ENCODE measurements at regions not wholly inside any gene's neighbourhood (a gene's known extent, or its start where the extent isn't known, plus 50 kb on each side); places are given as distances from the start of the nearest gene placed in this dataset.

DNA sequence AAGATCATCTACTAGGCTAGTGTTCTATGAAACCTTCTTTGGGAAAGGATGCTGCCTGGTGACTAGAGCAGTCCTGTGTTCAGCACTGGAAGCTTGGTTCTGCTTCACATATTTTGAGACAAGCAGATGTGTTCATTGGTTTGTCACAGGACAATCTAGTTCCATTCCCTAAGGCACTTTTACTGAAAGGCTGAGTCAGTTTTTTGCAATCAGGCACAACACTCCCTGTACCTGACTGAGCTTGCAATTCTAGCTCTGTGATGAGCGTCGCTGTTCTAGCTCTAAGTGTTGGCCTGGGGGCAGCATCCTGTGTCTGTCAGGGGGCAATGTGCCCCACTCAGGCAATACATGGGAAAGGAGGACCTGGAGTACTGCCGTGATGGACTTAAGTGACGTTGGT lies 144.4 kb downstream of the CAND1 start:
- H3K4me3 Mint-ChIP-seq = no peak overlapping the region
- peaks cover 0 to 7% of the 10 kb centered on the region in 2 donors for H3K27me3 Mint-ChIP-seq
- H3K27ac Mint-ChIP-seq = no peak overlapping the region
- no peak for ATAC-seq (replicated peaks)
- H3K36me3 Mint-ChIP-seq = no peaks in the 10 kb centered on the region
- peaks cover 4% of the 10 kb centered on the region in 2 donors for H3K9me3 Mint-ChIP-seq
- DNase-seq = no peak
- H3K4me1 Mint-ChIP-seq = no peaks in the 10 kb centered on the region

DNA sequence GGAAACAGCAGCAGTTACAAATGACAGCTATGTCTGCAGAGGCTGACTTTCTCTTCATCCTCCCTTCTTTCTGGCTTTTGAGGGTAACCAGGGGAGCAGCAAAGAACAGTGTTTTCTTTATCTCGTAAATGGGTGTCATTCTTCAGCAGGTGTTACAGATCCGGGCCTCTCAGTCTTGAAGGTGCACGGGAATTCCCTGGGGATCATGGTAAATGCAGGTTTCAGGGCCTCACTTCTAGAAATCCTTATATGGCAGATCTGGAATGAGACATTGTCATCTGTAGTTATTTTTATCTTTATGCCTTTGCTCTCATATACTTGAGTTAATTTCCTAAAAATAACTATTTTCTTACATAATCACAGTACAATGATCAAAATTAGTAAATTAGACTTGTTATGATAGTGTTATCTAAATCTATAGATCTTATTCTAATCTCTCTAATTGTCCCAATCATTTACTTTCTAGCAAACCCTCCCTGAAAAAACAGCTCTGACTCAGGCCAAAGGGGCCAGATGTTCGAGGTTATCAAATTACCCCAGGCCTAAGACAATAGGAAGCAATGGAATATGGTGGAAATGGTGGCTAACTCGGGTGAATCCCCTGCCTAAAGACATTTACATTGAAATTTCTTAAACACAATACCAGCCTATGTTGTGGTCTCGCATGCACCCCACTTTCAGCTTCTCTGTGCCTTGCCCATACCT lies 145.0 kb downstream of the CAND1 start:
- Mint-ChIP-seq H3K36me3 (no peaks in the 10 kb centered on the region), H3K9me3 (peaks cover 4% of the 10 kb centered on the region in 2 donors), H3K27ac (no peak overlapping the region), H3K4me1 (no peaks in the 10 kb centered on the region), H3K27me3 (peaks cover 0 to 4% of the 10 kb centered on the region in 2 donors), H3K4me3 (no peak overlapping the region)
- ATAC-seq (replicated peaks) (no peak), DNase-seq (no peak)

DNA sequence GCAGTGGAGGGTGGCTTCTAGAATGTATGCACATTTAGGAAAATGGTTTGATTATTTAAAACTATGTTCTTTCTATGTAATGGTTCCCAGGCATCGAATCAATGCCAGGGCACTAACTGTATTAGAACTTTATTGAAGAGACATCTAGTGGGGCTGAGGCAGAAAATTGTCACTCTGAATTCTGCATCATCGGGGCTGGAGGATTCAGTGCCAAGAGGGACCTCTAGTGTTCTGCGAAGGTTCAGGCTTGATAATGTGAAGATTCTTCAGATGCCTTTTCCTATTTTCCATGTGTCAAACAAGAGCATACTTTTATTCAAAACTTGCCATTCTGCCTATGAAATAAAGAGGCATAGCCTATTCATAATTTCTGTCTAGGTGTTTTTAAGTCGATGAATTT lies 146.3 kb downstream of the CAND1 start:
- Mint-ChIP-seq H3K9me3 (peaks cover 4% of the 10 kb centered on the region in 2 donors), H3K27ac (no peak overlapping the region), H3K4me3 (no peak overlapping the region), H3K27me3 (peaks cover 0 to 4% of the 10 kb centered on the region in 2 donors), H3K36me3 (no peaks in the 10 kb centered on the region), H3K4me1 (no peaks in the 10 kb centered on the region)
- ATAC-seq (replicated peaks) (no peak), DNase-seq (no peak)

DNA sequence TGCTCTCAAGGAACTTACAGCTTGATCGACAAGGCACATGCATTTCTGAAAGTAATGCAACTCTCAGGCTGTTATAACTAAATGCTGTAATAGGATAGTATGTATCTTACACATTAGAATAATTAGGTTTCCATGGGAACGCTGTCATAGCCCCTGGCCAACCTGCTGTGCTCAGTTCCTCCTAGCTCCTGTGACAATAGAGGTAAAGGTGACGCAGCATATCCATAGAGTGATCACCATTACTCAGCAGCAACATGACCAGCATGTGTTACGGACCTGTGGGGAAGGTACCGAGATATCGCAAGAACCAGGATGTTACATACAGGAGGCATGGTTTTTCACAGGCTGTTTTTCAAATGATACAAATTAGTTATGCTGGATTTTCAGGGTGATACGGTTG lies 150.7 kb downstream of the CAND1 start:
- Mint-ChIP-seq H3K36me3 (no peaks in the 10 kb centered on the region), H3K27me3 (peaks cover 4 to 6% of the 10 kb centered on the region in 2 donors), H3K27ac (peak overlapping the region; percentile 6), H3K9me3 (peaks cover 0 to 3% of the 10 kb centered on the region in 2 donors), H3K4me3 (no peak overlapping the region), H3K4me1 (no peaks in the 10 kb centered on the region)
- ATAC-seq (replicated peaks) (no peak), DNase-seq (no peak)

DNA sequence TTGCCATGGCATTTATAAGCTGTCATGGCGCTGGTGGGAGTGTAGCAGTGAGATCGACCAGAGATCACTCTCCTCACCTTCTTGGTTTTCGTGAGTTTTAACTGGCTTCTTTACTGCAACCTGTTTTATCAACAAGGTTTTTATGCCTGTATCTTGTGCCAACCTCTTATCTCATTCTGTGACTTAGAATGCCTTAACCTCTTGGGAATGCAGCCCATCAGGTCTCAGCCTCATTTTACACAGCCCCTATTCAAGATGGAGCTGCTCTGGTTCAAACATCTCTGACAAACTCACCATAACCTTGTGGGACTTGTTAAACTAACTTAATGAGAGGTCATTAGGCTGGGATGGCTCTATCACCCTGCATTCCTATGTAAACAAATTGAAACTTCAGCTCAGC lies 151.3 kb downstream of the CAND1 start:
- H3K27ac Mint-ChIP-seq = no peak overlapping the region
- DNase-seq = no peak

DNA sequence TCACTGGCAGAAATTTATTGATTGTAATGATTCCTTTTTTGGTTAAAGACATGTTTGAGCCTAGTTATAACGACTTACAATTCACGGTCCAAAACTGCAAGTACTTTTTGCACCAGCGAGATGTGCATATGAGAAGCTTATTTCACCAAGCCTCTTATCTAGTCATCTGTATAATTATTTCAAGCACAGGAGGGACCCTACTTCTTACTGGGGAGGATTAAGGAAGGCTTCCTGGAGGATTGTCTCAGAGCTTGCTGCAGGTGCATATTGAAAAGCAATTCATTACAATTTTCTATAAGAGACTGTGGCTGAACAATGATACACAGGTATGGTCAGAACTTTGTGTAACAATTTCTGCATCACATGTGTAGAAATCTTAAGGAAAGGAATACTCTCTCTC lies 152.9 kb downstream of the CAND1 start:
- ATAC-seq (replicated peaks) (no peak), DNase-seq (no peak)
- H3K27me3 Mint-ChIP-seq = peaks cover 4 to 11% of the 10 kb centered on the region in 2 donors
- H3K36me3 Mint-ChIP-seq = no peaks in the 10 kb centered on the region
- H3K4me3 Mint-ChIP-seq = no peak overlapping the region
- H3K4me1 Mint-ChIP-seq = no peaks in the 10 kb centered on the region
- no peak overlapping the region for H3K27ac Mint-ChIP-seq
- H3K9me3 Mint-ChIP-seq = peaks cover 0 to 3% of the 10 kb centered on the region in 2 donors

More for the DNA sequence above, 151.3 kb downstream of the CAND1 start:
- Mint-ChIP-seq H3K36me3 (no peaks in the 10 kb centered on the region), H3K4me3 (no peak overlapping the region), H3K9me3 (peaks cover 0 to 3% of the 10 kb centered on the region in 2 donors), H3K27me3 (peaks cover 4 to 6% of the 10 kb centered on the region in 2 donors), H3K4me1 (no peaks in the 10 kb centered on the region)
- ATAC-seq (replicated peaks) = no peak

DNA sequence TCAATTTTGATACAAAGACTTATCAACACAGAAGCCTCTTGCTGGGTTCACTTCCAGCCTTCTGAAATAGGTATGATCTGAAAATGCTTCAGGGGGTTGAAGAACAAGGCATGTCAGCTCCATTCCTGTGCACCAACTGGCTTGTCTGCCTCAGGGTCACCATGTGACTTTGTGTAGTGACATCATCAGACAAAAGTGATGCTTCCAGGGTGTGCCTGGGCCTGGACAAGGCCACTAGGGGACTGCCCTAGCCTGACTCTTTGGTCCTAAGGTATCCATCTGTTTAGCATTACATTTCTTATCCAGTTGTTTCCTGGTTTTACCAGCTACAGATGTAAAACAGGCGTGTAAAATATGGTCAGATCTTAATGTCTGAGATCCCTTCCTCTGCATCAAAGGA lies 155.6 kb downstream of the CAND1 start:
- Mint-ChIP-seq H3K4me3 (no peak overlapping the region), H3K36me3 (no peaks in the 10 kb centered on the region), H3K27me3 (peaks cover 6 to 17% of the 10 kb centered on the region in 2 donors), H3K4me1 (no peaks in the 10 kb centered on the region), H3K9me3 (no peaks in the 10 kb centered on the region), H3K27ac (no peak overlapping the region)
- DNase-seq (no peak), ATAC-seq (replicated peaks) (no peak)

DNA sequence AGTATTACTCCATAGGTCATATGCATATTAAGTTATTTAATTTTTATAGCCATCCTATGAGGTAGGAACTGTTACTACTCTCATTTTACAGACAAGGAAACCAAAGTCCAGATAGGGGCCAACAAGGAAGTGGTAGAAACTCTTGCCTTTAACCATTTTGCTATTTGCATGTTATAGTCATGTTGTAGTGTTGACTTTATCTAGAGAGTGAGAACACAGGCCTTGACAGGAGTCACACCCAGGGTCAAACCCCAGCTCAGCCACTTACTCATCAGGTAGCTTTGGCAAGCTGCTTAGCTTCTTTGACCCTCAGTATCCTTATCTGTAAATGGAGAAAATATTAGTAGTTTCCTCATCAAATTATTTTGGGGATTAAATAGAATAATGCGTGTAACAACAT lies 156.2 kb downstream of the CAND1 start:
- ATAC-seq (replicated peaks) (no peak), DNase-seq (no peak)
- no peak overlapping the region for H3K27ac Mint-ChIP-seq
- H3K36me3 Mint-ChIP-seq = no peaks in the 10 kb centered on the region
- H3K27me3 Mint-ChIP-seq = peaks cover 6 to 17% of the 10 kb centered on the region in 2 donors
- H3K9me3 Mint-ChIP-seq = no peaks in the 10 kb centered on the region
- no peaks in the 10 kb centered on the region for H3K4me1 Mint-ChIP-seq
- H3K4me3 Mint-ChIP-seq = no peak overlapping the region

DNA sequence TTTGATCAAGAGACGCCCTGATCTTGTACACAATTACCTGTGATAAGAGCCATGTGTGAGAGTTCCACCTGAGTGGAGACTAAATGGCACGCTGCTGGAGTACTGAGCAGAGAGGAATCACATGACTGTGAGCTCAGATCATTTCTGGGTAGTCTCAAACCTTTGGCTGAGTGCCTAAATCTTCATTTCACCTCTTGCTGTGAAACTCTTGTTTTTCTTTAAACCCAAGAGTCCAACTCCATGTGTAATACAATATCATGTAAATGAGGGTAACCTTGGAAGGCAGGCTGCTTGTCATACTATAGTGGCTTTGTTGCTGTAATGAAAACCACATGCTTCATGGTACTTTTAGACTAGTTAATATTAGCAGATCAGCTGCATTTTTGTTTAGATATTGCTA lies 156.9 kb downstream of the CAND1 start:
- Mint-ChIP-seq H3K36me3 (no peaks in the 10 kb centered on the region), H3K9me3 (no peaks in the 10 kb centered on the region), H3K4me3 (no peak overlapping the region), H3K27me3 (peaks cover 6 to 17% of the 10 kb centered on the region in 2 donors), H3K4me1 (no peaks in the 10 kb centered on the region), H3K27ac (no peak overlapping the region)
- DNase-seq = no peak
- no peak for ATAC-seq (replicated peaks)

DNA sequence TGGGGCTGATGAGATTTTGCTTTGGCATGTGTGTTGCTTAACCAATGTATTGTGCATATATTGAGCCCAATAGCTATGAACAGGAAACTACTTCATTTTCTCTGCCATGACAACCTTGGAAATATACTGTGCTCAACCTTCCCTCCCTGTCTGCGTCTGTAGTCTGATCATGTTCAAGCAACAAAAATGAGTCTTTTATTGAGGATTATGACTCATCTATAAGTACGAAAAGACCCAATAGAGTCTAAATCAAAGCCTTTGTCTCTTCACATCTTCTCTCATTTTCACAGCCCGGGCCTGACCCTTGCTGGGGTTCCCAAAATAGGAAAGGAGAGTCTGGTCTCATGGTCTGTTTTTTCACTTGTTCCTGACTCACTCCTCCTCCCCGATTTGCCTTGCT lies 158.2 kb downstream of the CAND1 start:
- Mint-ChIP-seq H3K4me3 (no peak overlapping the region), H3K4me1 (no peaks in the 10 kb centered on the region), H3K27me3 (peaks cover 6 to 17% of the 10 kb centered on the region in 2 donors), H3K36me3 (no peaks in the 10 kb centered on the region), H3K9me3 (no peaks in the 10 kb centered on the region), H3K27ac (no peak overlapping the region)
- ATAC-seq (replicated peaks) (no peak), DNase-seq (no peak)

DNA sequence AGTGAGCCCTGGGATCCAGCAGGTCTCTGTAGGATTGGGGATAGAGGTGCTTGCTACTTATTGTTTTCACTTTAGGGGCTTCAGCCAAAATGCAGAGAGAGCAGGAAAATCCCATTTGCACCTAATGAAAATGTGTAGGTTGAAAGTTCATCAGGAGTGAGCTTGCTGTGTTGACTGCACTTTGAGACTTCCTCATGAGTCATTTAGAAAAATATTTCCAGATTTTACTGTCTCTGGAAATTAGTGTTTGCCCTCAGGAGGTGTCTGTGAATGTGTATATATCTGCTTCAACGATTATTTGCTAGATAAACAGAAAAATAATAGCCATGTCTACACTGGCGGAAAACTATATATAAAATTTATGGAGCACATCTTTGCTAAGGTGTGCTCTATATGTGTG lies 159.3 kb downstream of the CAND1 start:
- Mint-ChIP-seq H3K9me3 (no peaks in the 10 kb centered on the region), H3K27ac (no peak overlapping the region), H3K4me3 (no peak overlapping the region), H3K4me1 (no peaks in the 10 kb centered on the region), H3K27me3 (peaks cover 6 to 16% of the 10 kb centered on the region in 2 donors), H3K36me3 (no peaks in the 10 kb centered on the region)
- ATAC-seq (replicated peaks) = no peak
- no peak for DNase-seq

DNA sequence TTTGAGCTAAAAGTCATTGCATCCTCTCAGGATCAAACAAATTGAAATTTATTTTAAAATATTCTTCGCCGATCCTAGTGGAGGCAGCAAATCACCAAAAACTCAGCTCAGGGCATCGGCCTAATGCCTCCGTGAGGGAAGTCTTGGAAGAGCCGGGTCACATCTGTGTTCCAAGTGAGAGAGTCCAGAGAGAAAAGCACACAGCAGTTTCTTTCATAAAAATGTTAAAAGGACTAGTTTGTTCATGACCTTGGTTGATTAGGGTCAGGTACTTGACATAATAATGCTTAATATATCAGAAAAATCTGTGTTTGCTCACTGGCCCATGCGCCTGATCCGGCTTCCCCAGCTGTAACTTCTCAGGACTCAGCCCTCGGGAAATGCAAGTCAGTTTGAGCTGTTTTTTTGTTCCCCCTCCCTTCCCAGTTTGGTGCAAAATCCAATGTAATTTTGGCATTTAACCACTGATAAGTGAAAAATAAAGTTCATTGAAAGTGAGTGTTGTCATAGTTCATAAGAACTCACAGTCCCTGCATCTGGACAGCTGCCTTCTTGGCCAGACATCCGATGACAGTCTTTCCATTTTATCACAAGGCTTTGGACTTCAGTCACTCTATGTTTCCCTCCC lies 161.7 kb downstream of the CAND1 start:
- peaks cover 7 to 12% of the 10 kb centered on the region in 2 donors for H3K4me1 Mint-ChIP-seq
- no peaks in the 10 kb centered on the region for H3K36me3 Mint-ChIP-seq
- H3K9me3 Mint-ChIP-seq = no peaks in the 10 kb centered on the region
- H3K4me3 Mint-ChIP-seq = no peak overlapping the region
- H3K27ac Mint-ChIP-seq = no peak overlapping the region
- no peak for ATAC-seq (replicated peaks)
- no peak for DNase-seq
- peaks cover 6 to 11% of the 10 kb centered on the region in 2 donors for H3K27me3 Mint-ChIP-seq

DNA sequence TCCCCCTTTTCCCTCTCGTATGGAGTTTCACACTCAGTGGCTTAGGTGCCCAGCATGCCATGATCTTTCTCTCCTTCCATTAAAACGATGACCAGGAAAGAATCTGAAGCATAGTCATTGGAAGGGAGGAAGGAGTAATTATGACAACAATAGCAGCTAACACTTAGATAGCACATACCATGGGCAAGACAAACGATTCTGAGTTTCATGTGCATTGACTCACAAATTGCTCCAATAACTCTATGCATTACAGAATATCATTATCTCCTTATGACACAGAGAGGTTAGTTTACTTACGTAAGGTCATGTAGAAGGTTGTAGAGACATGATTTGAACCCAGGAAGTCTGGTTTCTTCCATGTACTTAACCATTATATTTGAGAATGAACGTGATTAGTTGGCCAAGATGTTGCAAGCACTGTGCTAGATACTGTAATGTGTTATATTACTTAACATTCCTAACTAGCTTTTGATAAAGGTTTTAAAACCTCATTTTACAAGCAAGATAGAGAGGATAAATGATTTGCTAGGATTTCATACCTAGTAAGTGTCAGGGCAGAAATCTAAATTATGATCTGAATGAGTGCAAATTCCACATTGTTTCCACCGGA lies 162.4 kb downstream of the CAND1 start:
- Mint-ChIP-seq H3K9me3 (no peaks in the 10 kb centered on the region), H3K27ac (no peak overlapping the region), H3K27me3 (peaks cover 6 to 11% of the 10 kb centered on the region in 2 donors), H3K4me3 (no peak overlapping the region), H3K4me1 (peaks cover 7 to 12% of the 10 kb centered on the region in 2 donors), H3K36me3 (no peaks in the 10 kb centered on the region)
- ATAC-seq (replicated peaks) (no peak), DNase-seq (no peak)

DNA sequence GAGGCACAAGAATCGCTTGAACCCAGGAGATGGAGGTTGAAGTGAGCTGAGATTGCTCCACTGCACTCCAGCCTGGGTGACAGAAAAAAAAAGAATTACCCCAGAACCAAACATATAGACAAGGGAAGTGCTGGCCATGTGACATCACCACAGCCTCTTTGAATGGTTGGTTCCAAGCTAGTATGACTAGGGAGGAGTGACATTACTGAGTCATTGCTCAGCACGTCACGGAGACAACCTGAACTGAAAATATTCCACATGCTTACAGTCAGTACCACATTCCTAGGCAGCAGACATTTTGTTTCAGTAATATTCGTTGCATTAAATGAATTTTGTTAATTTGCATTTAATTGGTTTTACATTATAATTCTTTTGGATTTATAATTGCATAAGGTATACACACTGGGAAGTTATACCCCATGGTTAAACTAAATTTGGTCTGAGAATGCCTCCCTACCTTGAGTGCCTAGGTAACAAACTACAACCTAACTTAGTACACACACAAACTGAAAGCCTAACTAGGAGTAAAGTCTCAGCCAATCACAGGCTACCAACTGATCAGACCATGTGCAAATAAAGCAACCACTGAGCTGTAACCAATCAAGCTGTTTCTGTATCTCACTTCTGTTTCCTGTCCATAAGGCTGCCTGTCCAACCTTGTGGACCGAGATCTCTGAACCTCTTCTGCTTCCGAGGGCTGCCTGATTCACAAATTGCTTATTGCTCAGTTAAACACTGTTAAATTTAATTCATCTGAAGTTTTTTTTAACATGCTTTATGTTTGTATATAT lies 164.4 kb downstream of the CAND1 start:
- Mint-ChIP-seq H3K9me3 (no peaks in the 10 kb centered on the region), H3K4me1 (peaks cover 7 to 14% of the 10 kb centered on the region in 2 donors), H3K27me3 (peaks cover 5 to 10% of the 10 kb centered on the region in 2 donors), H3K36me3 (no peaks in the 10 kb centered on the region), H3K27ac (no peak overlapping the region), H3K4me3 (no peak overlapping the region)
- DNase-seq (no peak), ATAC-seq (replicated peaks) (peak; percentile 89 to 93)
